ENCODE measurements at regions not wholly inside any gene's neighbourhood (a gene's known extent, or its start where the extent isn't known, plus 50 kb on each side); places are given as distances from the start of the nearest gene placed in this dataset.

DNA sequence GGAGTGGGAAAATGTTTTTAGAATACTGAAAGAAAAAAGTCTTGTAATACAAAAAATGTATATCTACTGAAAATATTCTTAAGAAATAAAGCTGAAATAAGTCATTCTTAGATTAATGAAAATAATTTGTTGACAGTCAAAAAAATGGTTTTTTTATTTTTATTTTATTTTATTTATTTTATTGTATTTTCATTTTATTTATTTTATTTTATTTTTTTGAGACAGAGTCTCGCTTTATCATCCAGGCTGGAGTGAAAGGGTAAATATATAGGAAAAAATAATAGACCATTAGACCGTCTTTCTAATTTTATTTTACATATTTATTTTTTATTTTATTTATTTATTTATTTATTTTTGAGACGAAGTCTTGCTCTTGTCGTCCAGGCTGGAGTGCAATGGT is 1583.6 kb upstream of the TMEFF2 start:
- intact Hi-C loops (cut with micrococcal nuclease) = no loop called here
- H3K9me3 ChIP-seq (ENCODE audit: control extremely low read depth in 1 of 3, control insufficient read depth in 2 of 3, insufficient read depth in 1 of 3, low read length in 2 of 3) = no peaks in the 10 kb centered on the region
- H3K27me3 ChIP-seq (replicated peaks in 1 of 4; ENCODE audit: control extremely low read depth in 1 of 4, control insufficient read depth in 3 of 4, insufficient read depth in 4 of 4, low read length in 3 of 4) = no peaks in the 10 kb centered on the region
- ATAC-seq (ENCODE audit: low read depth) = no peak
- 88% methylated on average over 1 of the region's 4 CpGs for WGBS (ENCODE audit: insufficient coverage)
- Mint-ChIP-seq H3K27me3 (no peaks in the 10 kb centered on the region), H3K9me3 (ENCODE audit: insufficient read depth) (no peaks in the 10 kb centered on the region), H3K27ac (no peak overlapping the region), H3K4me1 (no peaks in the 10 kb centered on the region), H3K4me3 (no peak overlapping the region)
- H3K36me3 ChIP-seq (replicated peaks in 1 of 2; ENCODE audit: control extremely low read depth in 1 of 2, control insufficient read depth in 1 of 2, extremely low read depth in 1 of 2, insufficient read depth in 2 of 2, low read length in 1 of 2) = no peaks in the 10 kb centered on the region
- DNase-seq = no peak
- no peaks in the 10 kb centered on the region for H3K4me1 ChIP-seq (ENCODE audit: control insufficient read depth in 2 of 2, insufficient read depth in 2 of 2, low read length in 2 of 2)
- no peaks in the 10 kb centered on the region for H4K20me1 ChIP-seq (ENCODE audit: control insufficient read depth, insufficient read depth, low read length, poor library complexity, severe bottlenecking)
- ChIA-PET CTCF (no interaction called here), POLR2A (no interaction called here)
- TF ChIP-seq EZH2 (IDR thresholded peaks at IDR 0.05; ENCODE audit: borderline replicate concordance, insufficient read depth, low read depth, low read length, poor library complexity, severe bottlenecking) (no peak), CTCF (IDR thresholded peaks at IDR 0.05) (no peak)
- H3K79me2 ChIP-seq (ENCODE audit: control insufficient read depth, insufficient read depth, low read length) = no peaks in the 10 kb centered on the region
- no peak overlapping the region for H3K4me3 ChIP-seq (ENCODE audit: control extremely low read depth in 1 of 5, extremely low read depth in 1 of 5, insufficient read depth in 1 of 5, low read depth in 2 of 5, low read length in 4 of 5)
- H3K27ac ChIP-seq (ENCODE audit: low read length in 2 of 2) = no peak overlapping the region
- no peak overlapping the region for H3K4me2 ChIP-seq (replicated peaks; ENCODE audit: low read depth, low read length, poor library complexity, severe bottlenecking)
- H2AFZ ChIP-seq (ENCODE audit: insufficient read depth, low read depth, low read length, poor library complexity, severe bottlenecking) = no peak overlapping the region
- no peak overlapping the region for H3K9ac ChIP-seq (ENCODE audit: low read length)

DNA sequence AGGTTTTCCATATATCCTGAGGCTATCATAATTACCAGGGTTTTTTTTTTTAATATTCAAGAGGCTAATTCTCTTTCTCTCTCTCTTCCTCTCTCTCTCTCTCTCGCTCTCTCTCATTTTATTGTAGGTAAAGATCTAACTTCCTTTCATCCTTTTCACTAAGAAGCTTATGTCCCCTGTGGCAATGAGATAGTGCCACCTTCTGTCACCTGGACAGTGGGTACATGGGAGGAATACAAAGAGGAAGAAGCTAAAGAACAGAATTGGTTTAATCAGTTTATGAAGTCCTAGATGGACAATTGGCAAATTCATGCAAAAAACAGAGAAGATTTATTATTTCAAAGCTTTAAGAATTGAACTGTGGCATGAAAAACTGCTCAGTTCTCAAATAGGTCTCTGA is 1582.3 kb upstream of the TMEFF2 start:
- ATAC-seq (ENCODE audit: low read depth) (no peak), DNase-seq (no peak)
- CTCF ChIA-PET = no interaction called here
- Histone ChIP-seq H3K27ac (ENCODE audit: low read length in 2 of 2) (no peak overlapping the region), H3K9me3 (ENCODE audit: control extremely low read depth in 1 of 3, control insufficient read depth in 2 of 3, insufficient read depth in 1 of 3, low read length in 2 of 3) (no peaks in the 10 kb centered on the region), H2AFZ (ENCODE audit: insufficient read depth, low read depth, low read length, poor library complexity, severe bottlenecking) (no peak overlapping the region), H3K4me2 (replicated peaks; ENCODE audit: low read depth, low read length, poor library complexity, severe bottlenecking) (no peak overlapping the region), H3K4me3 (ENCODE audit: control extremely low read depth in 1 of 5, extremely low read depth in 1 of 5, insufficient read depth in 1 of 5, low read depth in 2 of 5, low read length in 4 of 5) (no peak overlapping the region), H3K36me3 (replicated peaks in 1 of 2; ENCODE audit: control extremely low read depth in 1 of 2, control insufficient read depth in 1 of 2, extremely low read depth in 1 of 2, insufficient read depth in 2 of 2, low read length in 1 of 2) (no peaks in the 10 kb centered on the region), H3K27me3 (replicated peaks in 1 of 4; ENCODE audit: control extremely low read depth in 1 of 4, control insufficient read depth in 3 of 4, insufficient read depth in 4 of 4, low read length in 3 of 4) (no peaks in the 10 kb centered on the region), H3K9ac (ENCODE audit: low read length) (no peak overlapping the region), H3K79me2 (ENCODE audit: control insufficient read depth, insufficient read depth, low read length) (no peaks in the 10 kb centered on the region), H3K4me1 (ENCODE audit: control insufficient read depth in 2 of 2, insufficient read depth in 2 of 2, low read length in 2 of 2) (no peaks in the 10 kb centered on the region), H4K20me1 (ENCODE audit: control insufficient read depth, insufficient read depth, low read length, poor library complexity, severe bottlenecking) (no peaks in the 10 kb centered on the region)
- POLR2A ChIA-PET = no interaction called here
- TF ChIP-seq CTCF (IDR thresholded peaks at IDR 0.05) (no peak), EZH2 (IDR thresholded peaks at IDR 0.05; ENCODE audit: borderline replicate concordance, insufficient read depth, low read depth, low read length, poor library complexity, severe bottlenecking) (no peak)
- no CpG with 5 or more reads among the region's 1 CpG for WGBS (ENCODE audit: insufficient coverage)
- intact Hi-C loops (cut with micrococcal nuclease) = no loop called here
- no peaks in the 10 kb centered on the region for H3K9me3 Mint-ChIP-seq (ENCODE audit: insufficient read depth)
- H3K27ac Mint-ChIP-seq = no peak overlapping the region
- no peaks in the 10 kb centered on the region for H3K4me1 Mint-ChIP-seq
- no peak overlapping the region for H3K4me3 Mint-ChIP-seq
- H3K27me3 Mint-ChIP-seq = no peaks in the 10 kb centered on the region

Data from B cell (primary cell).